Thyroid gland (tissue), 4 donors: ENCODE measurements at regions not wholly inside any gene's neighbourhood (a gene's known extent, or its start where the extent isn't known, plus 50 kb on each side); places are given as distances from the start of the nearest gene placed in this dataset.

ENCODE experiments used
- DNase-seq, 2 donors: peaks; one replicate each; pipeline ENCODE4 v3.0.0-alpha.2; 2019
- H3K27ac ChIP-seq, 3 donors: fragments of 200-600 bp; sonication (generic); 1 replicate in 2 of 3; 2 replicates in 1 of 3; pipeline ENCODE4 v1.5.1; 2016 to 2019; ENCODE audit warnings: mild to moderate bottlenecking in 1 of 3, moderate library complexity in 1 of 3
- H3K27me3 ChIP-seq: fragments of 200-600 bp; sonication (generic); one replicate; pipeline ENCODE4 v1.5.1; 2019
- H3K36me3 ChIP-seq, 2 donors: fragments of 200-600 bp; sonication (generic); one replicate each; pipeline ENCODE4 v1.5.1; 2016 to 2019
- H3K4me1 ChIP-seq, 2 donors: fragments of 200-600 bp; sonication (generic); one replicate each; pipeline ENCODE4 v1.5.1; 2017 to 2019
- H3K4me3 ChIP-seq, 3 donors: fragments of 200-600 bp; sonication (generic); replicated peaks in 1 of 3; 1 replicate in 2 of 3; 2 replicates in 1 of 3; pipeline ENCODE4 v1.5.1; 2016; ENCODE audit warnings: mild to moderate bottlenecking in 1 of 3
- H3K9me3 ChIP-seq: fragments of 200-600 bp; sonication (generic); one replicate; pipeline ENCODE4 v1.5.1; 2017
- POLR2A ChIP-seq, 2 donors: fragments of 450-650 bp; IDR thresholded peaks; one replicate each; pipeline ENCODE4 v1.6.1; 2017; ENCODE audit warnings: antibody characterized with exemption in 2 of 2, mild to moderate bottlenecking in 2 of 2, moderate library complexity in 1 of 2
- WGBS, 2 donors: methylation state at CpG; one replicate each; pipeline ENCODE4 v1.1.5; 2017; 5-methylcytosine and 5-hydroxymethylcytosine counted together
- intact Hi-C: fragments of 100-400 bp; cut with DNase I; formaldehyde crosslinking; loops from one replicate; pipeline ENCODE4 v1.15.1; 2023
- TF ChIP-seq, protein P1 (sequence below), 6 experiments: fragments of 200-600 bp in 3 of 6; fragments of 450-650 bp in 3 of 6; sonication (generic) in 3 of 6; IDR thresholded peaks; one replicate each; pipeline ENCODE4 v1.5.1; 2016 to 2019; ENCODE audit warnings: antibody characterized with exemption in 6 of 6, mild to moderate bottlenecking in 2 of 6, inconsistent platforms in 1 of 6, moderate library complexity in 1 of 6

DNA sequence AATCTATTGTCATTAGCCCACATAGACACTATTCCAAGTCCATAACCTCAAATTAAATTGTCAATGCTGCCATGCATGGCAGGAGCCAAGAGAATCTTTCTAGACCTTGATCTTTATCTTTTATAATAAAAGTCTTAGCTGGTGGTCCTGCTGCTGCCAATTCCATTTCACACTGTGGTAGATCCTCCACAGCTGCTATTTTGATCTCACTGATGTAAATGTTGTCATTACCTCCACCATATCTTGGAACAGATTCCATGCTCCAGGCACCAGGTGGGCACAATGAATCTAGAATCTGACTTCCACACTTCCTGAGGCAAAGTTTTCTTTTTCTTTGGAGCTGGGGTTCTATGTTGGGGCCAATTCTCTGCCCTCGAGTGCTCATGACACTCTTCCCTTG is 161.2 kb downstream of the TMTC3 start:
- Histone ChIP-seq H3K27me3 (no peaks in the 10 kb centered on the region), H3K27ac (no peak overlapping the region), H3K4me3 (no peak overlapping the region), H3K9me3 (no peaks in the 10 kb centered on the region), H3K4me1 (peaks cover 0 to 3% of the 10 kb centered on the region in 2 donors), H3K36me3 (no peaks in the 10 kb centered on the region)
- WGBS, 2 donors: 80 to 93% methylated on average over 1 of the region's 1 CpG
- TF ChIP-seq POLR2A (IDR thresholded peaks at IDR 0.05): no peak
- TF ChIP-seq, protein P1, sequence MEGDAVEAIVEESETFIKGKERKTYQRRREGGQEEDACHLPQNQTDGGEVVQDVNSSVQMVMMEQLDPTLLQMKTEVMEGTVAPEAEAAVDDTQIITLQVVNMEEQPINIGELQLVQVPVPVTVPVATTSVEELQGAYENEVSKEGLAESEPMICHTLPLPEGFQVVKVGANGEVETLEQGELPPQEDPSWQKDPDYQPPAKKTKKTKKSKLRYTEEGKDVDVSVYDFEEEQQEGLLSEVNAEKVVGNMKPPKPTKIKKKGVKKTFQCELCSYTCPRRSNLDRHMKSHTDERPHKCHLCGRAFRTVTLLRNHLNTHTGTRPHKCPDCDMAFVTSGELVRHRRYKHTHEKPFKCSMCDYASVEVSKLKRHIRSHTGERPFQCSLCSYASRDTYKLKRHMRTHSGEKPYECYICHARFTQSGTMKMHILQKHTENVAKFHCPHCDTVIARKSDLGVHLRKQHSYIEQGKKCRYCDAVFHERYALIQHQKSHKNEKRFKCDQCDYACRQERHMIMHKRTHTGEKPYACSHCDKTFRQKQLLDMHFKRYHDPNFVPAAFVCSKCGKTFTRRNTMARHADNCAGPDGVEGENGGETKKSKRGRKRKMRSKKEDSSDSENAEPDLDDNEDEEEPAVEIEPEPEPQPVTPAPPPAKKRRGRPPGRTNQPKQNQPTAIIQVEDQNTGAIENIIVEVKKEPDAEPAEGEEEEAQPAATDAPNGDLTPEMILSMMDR (IDR thresholded peaks at IDR 0.05): no peak
- intact Hi-C loops: no loop called here
- DNase-seq: no peak

DNA sequence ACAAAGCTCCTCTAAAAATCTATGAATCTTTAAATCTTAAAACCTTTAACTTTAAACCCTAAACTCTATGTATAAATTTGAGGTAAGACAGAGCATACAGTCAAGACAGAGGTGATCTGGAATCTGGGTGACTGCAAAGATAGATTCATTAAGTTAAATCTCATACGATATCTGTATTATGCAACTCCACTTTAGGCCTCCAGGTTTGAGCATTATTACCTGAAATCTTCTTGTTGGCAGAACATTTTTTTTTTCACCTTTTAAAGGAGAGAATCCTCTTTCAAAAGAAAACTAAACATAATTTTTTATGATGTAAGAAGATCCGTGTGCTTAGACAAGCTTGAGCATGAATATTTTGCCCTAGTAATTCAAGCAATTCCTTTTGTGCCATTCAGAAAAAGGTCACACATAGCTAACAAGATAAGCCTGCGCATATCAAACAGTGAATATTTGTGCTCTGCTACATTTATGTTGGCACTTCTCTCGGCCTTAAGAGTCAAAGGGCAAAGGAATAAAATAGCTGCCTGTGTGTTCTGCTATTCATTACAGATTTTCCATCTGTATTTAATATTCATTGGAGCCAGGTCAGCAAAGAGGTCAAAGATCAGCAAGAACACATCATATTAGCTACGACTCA is 163.3 kb downstream of the TMTC3 start:
- Histone ChIP-seq H3K9me3 (no peaks in the 10 kb centered on the region), H3K27ac (no peak overlapping the region), H3K4me1 (no peaks in the 10 kb centered on the region), H3K27me3 (no peaks in the 10 kb centered on the region), H3K4me3 (no peak overlapping the region), H3K36me3 (no peaks in the 10 kb centered on the region)
- WGBS, 2 donors: 69 to 70% methylated on average over 5 of the region's 5 CpGs
- intact Hi-C loops: no loop called here
- no peak for DNase-seq
- TF ChIP-seq, protein P1 (IDR thresholded peaks at IDR 0.05): no peak
- TF ChIP-seq POLR2A (IDR thresholded peaks at IDR 0.05): no peak

DNA sequence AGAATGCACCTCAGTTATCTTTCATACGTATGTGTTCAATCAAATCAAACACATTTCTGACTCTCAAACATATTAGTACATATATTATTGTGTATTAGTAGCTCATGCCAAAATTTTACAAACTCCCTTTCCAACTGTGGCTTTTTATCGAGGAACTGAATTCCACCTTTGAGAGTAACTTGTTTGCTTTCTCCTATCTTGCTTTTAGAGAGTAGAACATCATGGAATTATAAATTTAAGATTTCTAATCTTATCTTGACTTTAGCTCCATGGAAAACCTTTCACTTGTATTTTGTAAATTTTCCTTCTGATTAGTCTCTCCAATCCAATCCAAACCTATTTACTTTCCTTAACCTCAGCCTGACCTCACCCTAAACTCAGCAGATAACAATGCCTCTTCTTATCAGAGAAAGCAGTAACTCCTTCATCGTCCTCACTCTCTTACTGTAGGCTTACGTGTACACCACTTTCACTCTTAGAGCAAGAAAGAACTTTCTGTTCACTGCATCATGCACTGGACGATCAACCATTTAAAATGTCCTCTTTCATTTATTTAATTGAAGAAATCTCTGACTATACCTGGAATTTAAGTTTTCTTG is 164.5 kb downstream of the TMTC3 start:
- H3K27me3 ChIP-seq: no peaks in the 10 kb centered on the region
- intact Hi-C loops: no loop called here
- no peak overlapping the region for H3K4me3 ChIP-seq
- TF ChIP-seq, protein P1 (IDR thresholded peaks at IDR 0.05): no peak
- no peak for TF ChIP-seq POLR2A (IDR thresholded peaks at IDR 0.05)
- H3K27ac ChIP-seq: no peak overlapping the region
- H3K9me3 ChIP-seq: no peaks in the 10 kb centered on the region
- no peaks in the 10 kb centered on the region for H3K36me3 ChIP-seq
- no peak for DNase-seq
- H3K4me1 ChIP-seq: no peaks in the 10 kb centered on the region
- WGBS, 2 donors: 71 to 75% methylated on average over 5 of the region's 5 CpGs

DNA sequence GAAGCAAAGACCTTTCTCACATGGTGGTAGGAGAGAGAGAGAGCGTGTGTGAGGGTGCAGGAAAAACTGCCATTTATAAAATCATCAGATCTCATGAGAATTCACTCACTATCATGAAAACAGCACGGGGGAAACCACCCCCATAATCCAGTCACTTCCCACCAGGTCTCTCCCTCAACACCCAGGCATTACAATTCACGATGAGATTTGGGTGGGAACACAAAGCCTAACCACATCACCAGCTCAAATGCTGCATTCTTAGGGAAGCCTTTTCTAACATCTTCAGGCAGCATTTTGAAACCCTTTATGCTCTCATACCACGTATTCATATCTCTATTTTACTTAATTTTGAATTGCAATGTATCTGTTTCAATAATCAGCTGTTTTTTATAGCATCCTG is 165.9 kb downstream of the TMTC3 start:
- no peaks in the 10 kb centered on the region for H3K36me3 ChIP-seq
- no peaks in the 10 kb centered on the region for H3K4me1 ChIP-seq
- intact Hi-C loops: no loop called here
- H3K27ac ChIP-seq: no peak overlapping the region
- 69 to 75% methylated on average over 4 of the region's 4 CpGs for WGBS, 2 donors
- TF ChIP-seq, protein P1 (IDR thresholded peaks at IDR 0.05): no peak
- TF ChIP-seq POLR2A (IDR thresholded peaks at IDR 0.05): no peak
- H3K27me3 ChIP-seq: no peaks in the 10 kb centered on the region
- H3K4me3 ChIP-seq: no peak overlapping the region
- DNase-seq: no peak
- H3K9me3 ChIP-seq: no peaks in the 10 kb centered on the region

DNA sequence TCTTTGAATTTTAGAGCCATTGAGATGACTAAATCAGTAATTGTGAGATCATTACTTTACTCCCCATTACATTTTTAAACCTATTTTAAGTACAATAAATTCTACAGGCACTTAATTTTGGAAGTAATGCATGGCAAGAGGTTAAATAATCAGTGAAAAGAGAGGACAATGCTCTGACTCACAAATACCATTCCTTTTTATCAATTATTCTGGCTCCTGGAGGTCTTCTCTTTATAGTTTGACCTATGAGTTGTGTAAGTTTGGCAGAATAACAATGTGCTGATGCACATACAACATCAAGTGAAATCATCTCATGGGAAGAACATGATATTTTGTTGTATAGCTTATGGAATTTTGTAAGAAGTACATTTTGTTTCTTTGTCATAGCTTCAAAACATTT is 166.7 kb downstream of the TMTC3 start:
- intact Hi-C loops: no loop called here
- no peak for DNase-seq
- H3K36me3 ChIP-seq: no peaks in the 10 kb centered on the region

More for the DNA sequence above, 166.7 kb downstream of the TMTC3 start:
- no peak for TF ChIP-seq POLR2A (IDR thresholded peaks at IDR 0.05)
- TF ChIP-seq, protein P1 (IDR thresholded peaks at IDR 0.05): no peak
- H3K27ac ChIP-seq: no peak overlapping the region
- H3K4me1 ChIP-seq: no peaks in the 10 kb centered on the region
- no peaks in the 10 kb centered on the region for H3K27me3 ChIP-seq
- H3K4me3 ChIP-seq: no peak overlapping the region
- no peaks in the 10 kb centered on the region for H3K9me3 ChIP-seq
